GM12878 (cell line): ENCODE measurements at regions not wholly inside any gene's neighbourhood (a gene's known extent, or its start where the extent isn't known, plus 50 kb on each side); places are given as distances from the start of the nearest gene placed in this dataset.

Experiments used
- ATAC-seq: fragments of 200-7000 bp; cut with Tn5 transposase; 3 replicates; pipeline ENCODE4 v1.9.1; 2020; ENCODE audit warnings: mild to moderate bottlenecking, moderate library complexity
- BruUV-seq: library from RNA; stranded (reverse); fragments of 400-500 nt; replicated peaks from 2 replicates; lab custom pipeline; 2021; lab: Mats Ljungman, UMichigan
- CTCF ChIA-PET: fragments of 300-600 bp; sonication (Branson Sonifier 250); formaldehyde crosslinking; extraction: SDS; loops from one replicate; lab custom pipeline; 2021; ENCODE audit warnings: inconsistent platforms; lab: Yijun Ruan, JAX
- POLR2A ChIA-PET: fragments of 350-600 bp; formaldehyde crosslinking; extraction: SDS; loops from one replicate; lab custom pipeline; 2021; ENCODE audit warnings: inconsistent platforms; lab: Charles Lee
- RAD21 ChIA-PET: fragments of 300-600 bp; sonication (Branson Sonifier 250); formaldehyde crosslinking; loops from one replicate; lab custom pipeline; 2023; ENCODE audit warnings: antibody characterized with exemption; ENCODE audit not compliant: unreplicated experiment; lab: Charles Lee
- SMC1A ChIA-PET: fragments of 300-600 bp; sonication (Branson Sonifier 250); formaldehyde crosslinking; loops from one replicate; lab custom pipeline; 2023; ENCODE audit not compliant: unreplicated experiment, uncharacterized antibody; lab: Charles Lee
- DNase-seq: peaks from one replicate; pipeline ENCODE4 v3.0.0-alpha.2; 2011; ENCODE audit warnings: low read depth, low spot score
- FAIRE-seq: peaks from 3 replicates; lab custom pipeline; 2011; peaks lifted over from hg19 to GRCh38; lab: Jason Lieb, UNC
- H2AFZ ChIP-seq: 2 replicates; pipeline ENCODE4 v1.6.0; 2011; ENCODE audit warnings: low read depth, low read length, control low read depth; ENCODE audit not compliant: control insufficient read depth
- H3K27ac ChIP-seq: 2 replicates; pipeline ENCODE4 v1.5.1; 2011; ENCODE audit warnings: control low read depth; ENCODE audit not compliant: control insufficient read depth, insufficient read depth
- H3K27me3 ChIP-seq, 2 experiments: replicated peaks in 1 of 2; 2 replicates each; pipeline versions ENCODE4 v1.6.0 to v1.6.1; 2011; ENCODE audit warnings: low read length in 1 of 2; ENCODE audit not compliant: control insufficient read depth in 2 of 2, insufficient read depth in 2 of 2
- H3K36me3 ChIP-seq, 2 experiments: 2 replicates each; pipeline ENCODE4 v1.5.1; 2011; ENCODE audit warnings: low read length in 1 of 2; ENCODE audit not compliant: control insufficient read depth in 2 of 2, insufficient read depth in 2 of 2
- H3K4me1 ChIP-seq: 2 replicates; pipeline ENCODE4 v1.6.1; 2011; ENCODE audit warnings: mild to moderate bottlenecking, low read length, moderate library complexity, mixed read lengths; ENCODE audit not compliant: control insufficient read depth, insufficient read depth
- H3K4me2 ChIP-seq: 2 replicates; pipeline ENCODE4 v1.6.0; 2011; ENCODE audit warnings: control low read depth; ENCODE audit not compliant: control insufficient read depth, insufficient read depth
- H3K4me3 ChIP-seq: fragments of 200-600 bp; sonication (generic); 2 replicates; pipeline ENCODE4 v1.5.1; 2016
- H3K79me2 ChIP-seq: 2 replicates; pipeline ENCODE4 v1.6.0; 2011; ENCODE audit warnings: low read length; ENCODE audit not compliant: control insufficient read depth, insufficient read depth
- H3K9ac ChIP-seq: 2 replicates; pipeline ENCODE4 v1.8.0; 2011; ENCODE audit warnings: low read length, control low read depth, mixed read lengths; ENCODE audit not compliant: control insufficient read depth, insufficient read depth
- H3K9me3 ChIP-seq: replicated peaks from 3 replicates; pipeline ENCODE4 v1.5.1; 2011; ENCODE audit warnings: mild to moderate bottlenecking, low read length; ENCODE audit not compliant: control insufficient read depth, insufficient read depth
- H4K20me1 ChIP-seq: 2 replicates; pipeline ENCODE4 v1.6.0; 2011; ENCODE audit not compliant: control insufficient read depth, insufficient read depth
- CHD1 ChIP-seq: IDR thresholded peaks from 2 replicates; pipeline ENCODE4 v1.6.1; 2012; ENCODE audit warnings: low read depth, low read length, improper control_type of control experiment
- FOS ChIP-seq: IDR thresholded peaks from 3 replicates; pipeline ENCODE4 v1.6.1; 2011; ENCODE audit warnings: borderline replicate concordance; ENCODE audit not compliant: insufficient read length; ENCODE audit errors: extremely low read depth
- MEF2A ChIP-seq: IDR thresholded peaks from 2 replicates; pipeline ENCODE4 v1.6.1; 2011; ENCODE audit warnings: low read depth, mild to moderate bottlenecking, low read length, moderate library complexity; ENCODE audit not compliant: insufficient read depth
- MTA2 ChIP-seq: fragments of 450-650 bp; IDR thresholded peaks from 2 replicates; pipeline ENCODE4 v1.6.1; 2016; ENCODE audit warnings: low read depth, mild to moderate bottlenecking, moderate library complexity
- MYB ChIP-seq: fragments of 150-350 bp; IDR thresholded peaks from 2 replicates; pipeline ENCODE4 v1.6.1; 2014; ENCODE audit warnings: mild to moderate bottlenecking, low read depth, low read length, borderline replicate concordance
- NFXL1 ChIP-seq: fragments of 450-650 bp; IDR thresholded peaks from 2 replicates; pipeline ENCODE4 v1.6.1; 2017; ENCODE audit warnings: antibody characterized with exemption, mild to moderate bottlenecking, borderline replicate concordance
- PAX8 ChIP-seq: fragments of 450-650 bp; IDR thresholded peaks from 2 replicates; pipeline ENCODE4 v1.6.1; 2017; ENCODE audit warnings: mild to moderate bottlenecking, moderate library complexity
- POU2F2 ChIP-seq: IDR thresholded peaks from 3 replicates; pipeline ENCODE4 v1.6.1; 2011; ENCODE audit warnings: low read depth, mild to moderate bottlenecking, low read length, borderline replicate concordance
- SIN3A ChIP-seq: IDR thresholded peaks from 2 replicates; pipeline ENCODE4 v1.6.1; 2012; ENCODE audit warnings: low read depth, low read length, improper control_type of control experiment
- SRF ChIP-seq, 2 experiments: IDR thresholded peaks; 2 replicates each; pipeline ENCODE4 v1.6.1; 2011; ENCODE audit warnings: low read depth in 2 of 2, low read length in 2 of 2, mild to moderate bottlenecking in 1 of 2, moderate library complexity in 1 of 2
- TAF1 ChIP-seq: IDR thresholded peaks from 2 replicates; pipeline ENCODE4 v1.6.1; 2011; ENCODE audit warnings: mild to moderate bottlenecking, low read depth, low read length, borderline replicate concordance
- TCF7 ChIP-seq: IDR thresholded peaks from 2 replicates; pipeline ENCODE4 v1.6.1; 2014; ENCODE audit warnings: antibody characterized with exemption, borderline replicate concordance
- ZBED1 ChIP-seq: IDR thresholded peaks from 2 replicates; pipeline ENCODE4 v1.6.1; 2016; ENCODE audit warnings: borderline replicate concordance
- ZNF274 ChIP-seq: IDR thresholded peaks from one replicate; pipeline ENCODE4 v1.8.0; 2011; ENCODE audit not compliant: insufficient read length, insufficient read depth
- ZSCAN29 ChIP-seq: fragments of 450-650 bp; IDR thresholded peaks from 2 replicates; pipeline ENCODE4 v1.6.1; 2017; ENCODE audit warnings: mild to moderate bottlenecking, moderate library complexity
- WGBS: methylation state at CpG from one replicate; pipeline ENCODE4 v1.1.6; 2016; ENCODE audit warnings: low lambda C conversion rate; ENCODE audit not compliant: insufficient replicate concordance, insufficient coverage; ENCODE audit errors: missing lambda C conversion rate; 5-methylcytosine and 5-hydroxymethylcytosine counted together
- in situ Hi-C: fragments of 300-500 bp; cut with MboI; formaldehyde crosslinking; loops from 9 replicates; pipeline ENCODE4 v1.14.3; 2018; ENCODE audit warnings: mixed read lengths
- intact Hi-C: fragments of 100-400 bp; cut with micrococcal nuclease; formaldehyde crosslinking; loops from one replicate; pipeline ENCODE4 v1.14.2; 2022; ENCODE audit not compliant: unreplicated experiment
- TF ChIP-seq, protein P1 (sequence below): fragments of 450-650 bp; IDR thresholded peaks from 2 replicates; pipeline ENCODE4 v1.6.1; 2016; ENCODE audit warnings: mild to moderate bottlenecking

GRCh38 chr5:13325765-13326164 lies 618.7 kb downstream of the DNAH5 start (continued):
- TF ChIP-seq SIN3A: no peak
- no peak for TF ChIP-seq CHD1
- TF ChIP-seq, protein P1, sequence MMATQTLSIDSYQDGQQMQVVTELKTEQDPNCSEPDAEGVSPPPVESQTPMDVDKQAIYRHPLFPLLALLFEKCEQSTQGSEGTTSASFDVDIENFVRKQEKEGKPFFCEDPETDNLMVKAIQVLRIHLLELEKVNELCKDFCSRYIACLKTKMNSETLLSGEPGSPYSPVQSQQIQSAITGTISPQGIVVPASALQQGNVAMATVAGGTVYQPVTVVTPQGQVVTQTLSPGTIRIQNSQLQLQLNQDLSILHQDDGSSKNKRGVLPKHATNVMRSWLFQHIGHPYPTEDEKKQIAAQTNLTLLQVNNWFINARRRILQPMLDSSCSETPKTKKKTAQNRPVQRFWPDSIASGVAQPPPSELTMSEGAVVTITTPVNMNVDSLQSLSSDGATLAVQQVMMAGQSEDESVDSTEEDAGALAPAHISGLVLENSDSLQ: no peak
- TF ChIP-seq, all 136 proteins: peak for 0

DNA sequence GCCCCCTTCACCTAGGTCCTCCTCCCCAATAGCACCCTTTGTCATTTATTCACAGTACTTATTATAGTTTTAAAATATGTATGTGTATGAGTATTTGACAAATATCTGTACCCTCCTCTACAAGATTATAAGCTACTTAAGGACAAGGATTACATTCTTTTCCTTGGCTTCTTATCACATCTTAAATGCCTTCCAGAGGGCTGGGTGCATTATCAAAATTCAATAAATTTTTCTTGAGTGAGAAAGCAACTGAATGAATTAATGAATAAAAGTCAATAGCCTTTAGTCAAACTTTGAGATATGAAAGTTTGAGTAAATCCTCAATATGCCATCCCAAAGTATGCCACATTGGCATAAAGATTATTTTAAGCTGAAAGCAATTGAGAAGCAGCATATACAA lies 621.7 kb downstream of the DNAH5 start:
- no peaks in the 10 kb centered on the region for H3K36me3 ChIP-seq
- no peaks in the 10 kb centered on the region for H4K20me1 ChIP-seq
- H3K4me3 ChIP-seq: no peak overlapping the region
- H3K4me2 ChIP-seq: no peak overlapping the region
- intact Hi-C loops: no loop called here
- ATAC-seq: no peak
- no peak overlapping the region for H3K9ac ChIP-seq
- no peak for DNase-seq
- CTCF ChIA-PET: interaction anchor here (0.8 kb wide), 1 partner anchor 11 kb away, joined by 3 read pairs; no protein-coding TSS in a partner anchor
- TF ChIP-seq MYB: no peak
- TF ChIP-seq, all 136 proteins: peak for 0
- SMC1A ChIA-PET: no interaction called here
- BruUV-seq: no TSS peak
- RAD21 ChIA-PET: no interaction called here
- POLR2A ChIA-PET: no interaction called here
- in situ Hi-C loops: no loop called here
- Histone ChIP-seq H3K9me3 (no peaks in the 10 kb centered on the region), H3K79me2 (no peaks in the 10 kb centered on the region), H2AFZ (no peak overlapping the region), H3K27ac (no peak overlapping the region), H3K27me3 (no peaks in the 10 kb centered on the region), H3K4me1 (no peaks in the 10 kb centered on the region)
- FAIRE-seq: no peak

- H3K4me1 ChIP-seq: no peaks in the 10 kb centered on the region
- H3K27me3 ChIP-seq: no peaks in the 10 kb centered on the region
- H4K20me1 ChIP-seq: no peaks in the 10 kb centered on the region
- H3K4me2 ChIP-seq: no peak overlapping the region
- ChIA-PET RAD21 (no interaction called here), CTCF (no interaction called here), SMC1A (no interaction called here), POLR2A (no interaction called here)
- no TSS peak for BruUV-seq
- no peak overlapping the region for H3K4me3 ChIP-seq
- no peak overlapping the region for H3K27ac ChIP-seq
- no peak overlapping the region for H3K9ac ChIP-seq
- ATAC-seq: no peak
- no peaks in the 10 kb centered on the region for H3K9me3 ChIP-seq
- H3K36me3 ChIP-seq: no peaks in the 10 kb centered on the region
- 0% methylated on average over 3 of the region's 3 CpGs for WGBS
- H3K79me2 ChIP-seq: no peaks in the 10 kb centered on the region
- intact Hi-C loops: no loop called here
- no peak overlapping the region for H2AFZ ChIP-seq
- no peak for DNase-seq
- FAIRE-seq: no peak
- in situ Hi-C loops: no loop called here
- TF ChIP-seq ZBED1 (no peak), MEF2A (no peak), POU2F2 (no peak), NFXL1 (no peak), TAF1 (no peak), FOS (no peak), ZNF274 (no peak), PAX8 (no peak), SRF (IDR thresholded peaks at IDR 0.05; ENCODE audit: low read depth in 2 of 2, low read length in 2 of 2) (no peak), MTA2 (no peak), TCF7 (no peak), ZSCAN29 (no peak), SIN3A (no peak)
These were observed 626.8 kb downstream of the DNAH5 start for GRCh38 chr5:13317654-13318053.
